NCI-H748 treated with DMSO at 0.1 percent for 48 hours (cell line): ENCODE measurements at regions not wholly inside any gene's neighbourhood (a gene's known extent, or its start where the extent isn't known, plus 50 kb on each side); places are given as distances from the start of the nearest gene placed in this dataset.
"Not testable (repeated sequence)": the region's sequence is repeated elsewhere in the genome, so short reads cannot be mapped to it uniquely, and the experiment has no call there.

ENCODE experiments used
- DNase-seq: peaks from one replicate; lab custom pipeline; 2025; lab: John Stamatoyannopoulos, UW

DNA sequence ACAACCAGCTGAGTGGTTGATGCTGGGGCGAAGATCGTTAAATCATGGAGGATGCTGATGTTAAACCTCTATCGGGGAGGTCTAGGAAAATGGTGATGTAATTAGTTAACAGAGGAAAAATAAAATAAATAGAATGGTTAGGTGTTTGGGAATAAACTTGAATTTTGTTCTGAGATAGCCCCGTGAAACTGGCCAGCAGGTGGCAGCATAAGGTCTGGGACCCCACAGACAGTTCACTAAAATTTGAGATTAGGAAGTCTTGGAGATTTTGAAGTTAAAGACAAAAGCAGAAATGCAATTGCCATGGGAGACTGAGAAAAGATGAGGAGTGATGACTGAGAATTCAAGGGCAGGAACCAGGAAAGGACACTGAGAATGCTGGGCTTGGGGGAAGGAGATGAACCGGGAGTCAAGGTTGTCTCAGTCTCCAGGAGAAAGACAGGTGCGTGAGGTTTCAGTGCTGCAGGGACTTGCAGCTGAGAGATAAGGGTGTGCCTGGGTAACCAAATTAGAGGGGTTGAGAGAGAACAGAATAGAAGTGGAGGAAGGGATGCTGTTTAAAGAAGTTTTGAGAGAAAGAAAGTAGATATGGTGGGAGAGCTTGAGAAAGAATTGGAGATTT lies 248.0 kb downstream of the ZNF92 start:
- peak; percentile 13 for DNase-seq

DNA sequence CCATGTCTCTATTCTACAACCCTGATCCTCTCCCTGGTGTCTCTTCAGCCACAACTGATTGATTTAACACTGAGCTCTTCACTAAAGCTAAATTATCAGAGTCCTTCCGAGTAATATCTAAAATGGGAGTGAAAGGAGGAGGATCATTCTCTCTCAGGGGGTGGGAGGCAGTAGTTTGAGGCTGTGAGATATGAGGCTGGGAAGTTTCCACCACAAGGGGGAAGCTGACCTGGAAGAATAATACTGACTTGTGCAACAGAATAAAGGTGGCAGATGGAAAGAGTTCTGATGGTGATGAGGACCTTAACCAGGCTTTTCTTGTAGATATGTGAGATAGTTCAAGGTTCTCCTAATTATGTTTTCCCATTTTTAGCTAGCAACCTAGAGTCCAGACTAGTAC lies 241.6 kb upstream of the VKORC1L1 start:
- DNase-seq = not testable (repeated sequence)

DNA sequence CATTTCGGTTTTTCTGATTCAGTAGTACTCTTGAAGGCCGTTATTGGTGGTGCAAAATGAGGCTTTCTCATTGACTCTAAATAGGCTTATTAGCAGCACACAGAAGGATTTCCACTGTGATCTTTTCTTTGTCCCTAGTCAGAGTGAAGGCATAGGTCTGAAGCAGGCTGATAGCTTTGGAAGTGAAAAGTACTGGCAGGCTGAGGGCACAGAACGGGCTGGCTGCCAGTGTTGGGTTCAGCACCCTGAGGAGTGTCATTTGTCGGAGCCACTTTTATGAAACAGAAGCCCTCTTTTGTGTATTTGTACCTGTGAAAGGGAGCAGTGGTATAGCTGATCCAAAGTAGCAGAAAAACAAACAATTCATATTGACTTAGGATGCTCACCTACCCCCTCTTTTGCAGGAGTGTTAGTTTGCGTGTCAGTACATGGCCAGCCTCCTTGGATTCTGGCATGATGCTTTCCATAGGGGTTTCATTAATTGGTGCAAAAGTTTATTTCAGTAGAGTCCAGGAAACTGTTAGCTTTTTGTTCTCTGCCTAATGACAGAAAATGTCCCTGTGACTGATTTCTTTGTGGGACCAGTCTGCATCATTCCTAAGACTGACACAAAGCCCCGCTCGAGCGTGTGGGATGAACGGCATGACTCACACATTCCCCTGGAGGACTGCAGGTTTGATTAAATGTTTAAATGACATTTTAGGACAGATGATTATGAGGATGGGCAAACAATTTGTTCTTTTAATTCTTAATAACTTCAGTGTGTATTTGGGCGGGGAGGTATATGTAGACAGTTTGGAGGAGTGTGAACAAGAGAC lies 239.1 kb upstream of the VKORC1L1 start:
- not testable (repeated sequence) for DNase-seq

DNA sequence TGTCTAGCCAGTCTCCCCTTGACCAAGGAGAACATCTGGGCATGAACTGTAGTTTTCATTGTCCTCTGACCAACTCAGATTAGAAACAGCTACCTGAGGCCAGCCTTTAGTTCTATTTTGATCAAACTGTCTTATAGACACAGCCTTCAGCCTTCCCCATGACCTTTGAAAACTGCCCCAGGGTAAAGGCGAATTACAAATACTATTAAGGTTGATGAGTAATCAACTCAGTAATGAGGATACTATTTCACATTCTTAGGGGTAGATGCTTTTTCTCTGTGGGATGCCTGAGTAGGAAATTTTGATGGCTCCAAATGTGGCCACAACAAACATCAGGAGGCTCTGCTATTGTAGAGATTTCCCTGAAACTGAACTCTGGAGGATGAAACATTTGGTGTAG lies 234.0 kb upstream of the VKORC1L1 start:
- DNase-seq = not testable (repeated sequence)

DNA sequence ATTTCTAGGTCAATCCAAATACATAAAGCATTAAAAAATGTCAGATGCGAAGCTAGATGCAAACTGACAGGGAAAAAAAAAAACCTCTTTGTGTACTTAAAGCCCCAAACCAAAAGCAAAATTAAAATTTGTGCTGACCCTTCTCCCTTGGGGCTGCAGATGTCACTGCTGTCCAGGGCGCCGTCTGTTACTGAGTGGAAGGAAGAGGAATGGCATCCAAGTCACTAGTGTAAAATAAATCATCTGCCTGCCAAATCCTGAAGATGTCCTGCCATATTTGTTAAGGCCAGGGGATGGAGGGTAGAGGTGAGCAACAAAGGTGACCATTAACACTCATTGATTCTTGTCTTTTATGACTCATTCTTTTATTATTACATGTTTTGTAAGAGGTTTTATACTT lies 233.2 kb upstream of the VKORC1L1 start:
- not testable (repeated sequence) for DNase-seq

DNA sequence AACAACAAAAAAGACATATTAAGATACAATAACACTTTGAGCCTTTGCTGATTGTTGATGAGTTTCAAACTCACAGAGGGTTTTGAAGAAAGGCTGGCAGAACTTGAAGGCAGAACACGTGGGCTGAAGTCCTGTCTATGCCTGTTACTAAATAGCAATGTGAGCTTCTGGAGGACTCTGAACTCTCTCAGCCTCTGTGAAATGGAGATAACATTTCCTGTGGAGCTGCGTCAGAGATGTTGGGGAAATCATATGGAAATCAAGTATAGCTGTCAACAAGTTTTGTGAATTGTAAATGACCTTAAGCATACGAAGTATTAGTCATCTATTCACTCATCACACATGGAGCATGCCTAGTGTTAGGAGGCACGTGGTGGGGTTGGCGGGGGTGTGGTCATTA lies 229.4 kb upstream of the VKORC1L1 start:
- not testable (repeated sequence) for DNase-seq

DNA sequence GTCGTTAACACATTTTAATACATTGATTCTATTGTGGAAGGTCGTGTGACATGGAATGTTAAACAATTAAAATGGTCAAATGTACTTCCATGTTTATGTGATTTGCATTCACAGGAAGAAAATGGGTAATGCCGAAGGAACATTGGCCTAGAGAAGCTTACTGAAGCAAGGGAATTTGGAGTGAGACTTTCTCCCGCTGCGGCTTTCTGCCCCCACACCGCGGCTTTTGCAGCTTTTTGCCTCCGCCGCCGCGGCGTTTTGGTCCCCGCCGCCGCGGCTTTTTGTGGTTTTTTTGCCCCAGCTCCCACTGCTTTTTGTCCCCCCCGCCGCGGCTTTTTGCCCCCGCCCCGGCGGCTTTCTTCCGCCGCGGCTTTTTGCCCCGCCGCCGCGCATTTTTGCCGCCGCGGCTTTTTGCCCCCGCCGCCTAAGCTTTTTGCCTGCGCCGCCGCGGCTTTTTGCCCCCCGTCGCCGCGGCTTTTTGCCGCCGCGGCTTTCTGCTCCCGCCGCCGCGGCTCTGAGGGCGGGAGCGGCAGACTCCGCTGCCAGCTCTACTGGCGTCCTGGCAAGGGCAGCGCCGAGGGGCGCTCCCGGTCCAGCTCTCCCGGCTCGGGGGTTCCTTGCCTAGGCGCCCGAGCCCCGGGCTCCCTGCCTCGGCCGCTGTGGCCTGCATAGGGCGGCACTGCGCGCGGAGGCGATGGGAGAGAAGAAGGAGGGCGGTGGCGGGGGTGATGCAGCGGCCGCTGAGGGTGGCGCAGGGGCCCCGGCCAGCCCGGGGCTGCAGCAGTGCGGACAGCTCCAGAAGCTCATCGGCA lies 225.5 kb upstream of the VKORC1L1 start:
- DNase-seq = not testable (repeated sequence)

DNA sequence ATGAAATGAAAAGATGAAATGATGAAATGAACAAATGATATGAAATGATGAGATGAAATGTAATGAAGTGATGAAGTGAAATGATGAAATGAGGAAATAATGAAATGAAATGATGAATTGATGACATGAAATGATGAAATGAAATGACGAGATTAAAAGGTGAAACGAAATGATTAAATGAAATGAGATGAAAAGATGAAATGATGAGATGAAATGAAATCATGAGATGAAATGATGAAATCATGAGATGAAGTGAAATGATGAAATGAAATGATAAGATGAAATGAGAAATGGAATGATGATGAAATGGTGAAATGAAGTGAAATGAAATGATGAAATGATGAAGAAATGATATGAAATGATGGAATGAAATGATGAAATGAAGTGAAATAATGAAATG lies 221.7 kb upstream of the VKORC1L1 start:
- not testable (repeated sequence) for DNase-seq

DNA sequence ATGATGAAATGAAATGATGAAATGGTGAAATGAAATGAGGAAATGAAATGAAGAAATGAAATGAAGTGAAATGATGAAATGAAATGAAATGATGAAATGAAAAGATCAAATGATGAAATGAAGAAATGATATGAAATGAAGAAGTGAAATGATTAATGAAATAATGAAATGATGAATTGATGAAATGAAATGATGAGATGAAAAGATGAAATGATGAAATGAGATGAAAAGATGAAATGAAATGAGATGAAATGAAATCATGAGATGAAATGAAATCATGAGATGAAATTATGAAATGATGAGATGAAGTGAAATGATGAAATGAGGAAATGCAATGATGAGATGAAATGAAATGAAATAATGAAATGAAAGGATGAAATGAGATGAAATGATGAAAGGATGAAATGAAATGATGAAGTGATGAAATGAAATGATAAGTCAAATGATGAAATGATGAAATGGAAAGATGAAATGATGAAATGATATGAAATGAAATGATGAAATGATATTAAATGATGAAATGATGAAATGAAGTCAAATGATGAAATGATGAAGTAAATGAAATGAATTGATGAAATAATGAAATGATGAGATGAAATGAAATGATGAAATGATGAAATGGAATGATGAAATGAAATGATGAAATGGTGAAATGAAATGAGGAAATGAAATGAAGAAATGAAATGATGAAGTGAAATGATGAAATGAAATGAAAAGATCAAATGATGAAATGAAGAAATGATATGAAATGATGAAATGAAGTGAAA lies 220.9 kb upstream of the VKORC1L1 start:
- DNase-seq = not testable (repeated sequence)

DNA sequence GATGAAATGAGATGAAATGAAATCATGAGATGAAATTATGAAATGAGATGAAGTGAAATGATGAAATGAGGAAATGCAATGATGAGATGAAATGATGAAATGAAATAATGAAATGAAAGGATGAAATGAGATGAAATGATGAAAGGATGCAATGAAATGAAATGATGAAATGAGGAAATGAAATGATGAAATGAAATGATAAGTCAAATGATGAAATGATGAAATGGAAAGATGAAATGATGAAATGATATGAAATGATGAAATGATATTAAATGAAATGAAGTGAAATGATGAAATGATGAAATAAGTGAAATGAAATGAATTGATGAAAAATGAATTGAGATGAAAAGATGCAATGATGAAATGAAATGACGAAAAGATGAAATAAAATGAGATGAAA lies 220.2 kb upstream of the VKORC1L1 start:
- not testable (repeated sequence) for DNase-seq

DNA sequence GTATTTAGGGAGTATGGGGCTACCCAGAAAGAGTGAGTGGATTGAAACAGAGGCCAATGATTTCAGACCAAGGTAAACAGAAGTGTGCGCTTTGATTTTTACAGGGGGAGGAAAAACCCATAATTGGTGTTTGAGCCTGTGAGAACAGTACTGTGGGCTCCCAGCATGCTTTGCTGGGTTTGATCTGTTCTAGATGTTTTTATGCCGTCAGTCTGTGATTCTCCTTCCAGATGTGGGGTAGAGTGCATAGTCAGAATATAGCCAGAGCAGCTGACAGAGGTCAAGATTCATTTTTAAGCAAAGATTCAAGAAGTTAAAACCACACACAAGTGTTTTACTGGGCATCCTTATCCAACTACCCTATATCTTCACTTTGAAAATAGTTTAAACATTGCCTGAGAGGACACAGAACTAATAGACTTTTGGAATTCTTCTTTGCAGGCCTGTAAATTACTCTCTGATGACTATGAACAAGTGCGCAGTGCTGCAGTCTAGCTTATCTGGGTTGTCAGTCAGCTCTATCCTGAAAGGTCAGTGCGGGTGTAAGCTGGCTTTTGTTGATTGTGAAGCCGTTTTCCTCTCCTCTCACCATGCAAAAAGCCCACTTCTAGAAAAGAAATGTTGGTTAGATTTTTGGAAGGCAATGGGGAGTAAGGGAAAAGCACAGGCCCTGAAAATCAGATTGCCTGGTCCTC lies 216.2 kb upstream of the VKORC1L1 start:
- DNase-seq = not testable (repeated sequence)

DNA sequence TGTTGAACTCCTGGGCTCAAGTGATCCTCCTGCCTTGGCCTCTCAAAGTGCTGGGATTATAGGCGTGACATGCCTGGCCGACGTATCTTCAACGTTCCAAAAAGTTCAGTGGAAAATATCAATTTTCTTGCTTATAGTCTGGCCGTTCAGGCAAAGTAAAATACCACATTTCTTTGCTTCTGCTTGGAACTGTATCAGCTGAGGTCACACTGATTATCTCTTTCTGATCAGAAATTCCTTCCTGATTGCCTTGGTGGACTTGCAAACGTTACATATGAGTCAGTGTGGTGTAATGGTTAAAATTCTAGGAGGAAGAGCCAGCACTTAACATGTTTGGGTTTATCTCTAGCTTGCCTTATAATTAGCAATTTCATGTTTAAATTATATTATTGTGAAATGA lies 189.5 kb upstream of the VKORC1L1 start:
- DNase-seq = not testable (repeated sequence)

DNA sequence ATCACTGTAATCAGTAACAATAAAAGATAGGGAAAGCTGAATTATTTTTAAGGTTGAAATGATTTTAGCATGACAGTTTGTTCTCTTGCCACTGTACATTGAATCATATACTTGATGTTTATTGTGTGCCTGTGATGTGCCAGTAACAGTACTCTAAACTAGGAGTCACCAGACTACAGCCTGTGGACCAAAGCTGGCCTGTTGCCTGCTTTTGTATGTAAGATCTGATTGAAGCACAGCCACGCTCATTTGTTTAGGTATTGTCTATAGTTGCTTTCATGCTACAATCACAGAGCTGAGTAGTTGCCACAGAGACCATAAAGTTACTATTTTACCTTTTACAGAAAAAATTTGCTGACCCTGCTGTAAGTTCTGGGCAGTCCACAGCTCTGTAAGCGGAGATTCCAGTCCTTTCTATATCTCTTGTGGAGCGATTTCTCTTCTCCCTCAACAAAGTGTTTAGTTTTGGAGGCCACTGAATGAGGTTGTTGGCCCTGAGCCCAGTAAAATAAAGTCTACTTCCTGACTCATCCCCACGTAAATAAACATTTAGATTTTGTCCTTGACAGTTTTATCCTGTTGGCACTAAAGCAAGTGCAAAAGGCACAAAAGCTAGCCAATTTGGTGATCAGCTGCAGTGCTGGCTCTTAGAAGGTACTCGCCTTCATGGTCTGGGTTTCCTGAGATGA lies 173.7 kb upstream of the VKORC1L1 start:
- DNase-seq = not testable (repeated sequence)

DNA sequence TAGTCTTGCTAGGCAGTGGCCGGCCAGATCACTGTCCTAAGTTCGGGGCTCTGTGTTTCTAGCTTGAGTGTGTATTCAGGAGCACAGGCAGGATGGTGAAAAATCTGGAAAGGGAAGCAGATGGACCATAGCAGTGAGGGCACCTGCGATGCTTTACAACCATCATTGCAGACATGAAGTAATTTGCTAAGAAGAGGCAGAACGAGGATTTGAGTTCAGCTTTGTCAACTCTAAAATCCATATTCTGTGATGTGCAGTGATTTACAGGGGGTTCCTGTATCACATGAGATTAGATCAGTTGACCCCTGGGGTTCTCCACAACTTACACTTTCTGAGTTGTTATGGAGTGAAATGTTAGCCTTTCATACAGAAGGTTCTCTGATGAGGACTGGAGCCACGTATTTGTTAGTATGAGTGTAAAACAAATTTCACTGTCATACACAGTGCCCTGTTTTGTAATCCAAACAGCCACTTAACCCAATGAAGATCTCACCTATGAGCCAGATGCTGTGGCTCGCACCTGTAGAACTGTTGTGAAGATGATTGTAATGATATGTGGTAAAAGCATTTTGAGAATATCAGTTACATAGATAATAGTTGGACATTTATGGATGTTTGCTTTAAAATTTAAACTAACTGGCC lies 173.0 kb upstream of the VKORC1L1 start:
- not testable (repeated sequence) for DNase-seq

DNA sequence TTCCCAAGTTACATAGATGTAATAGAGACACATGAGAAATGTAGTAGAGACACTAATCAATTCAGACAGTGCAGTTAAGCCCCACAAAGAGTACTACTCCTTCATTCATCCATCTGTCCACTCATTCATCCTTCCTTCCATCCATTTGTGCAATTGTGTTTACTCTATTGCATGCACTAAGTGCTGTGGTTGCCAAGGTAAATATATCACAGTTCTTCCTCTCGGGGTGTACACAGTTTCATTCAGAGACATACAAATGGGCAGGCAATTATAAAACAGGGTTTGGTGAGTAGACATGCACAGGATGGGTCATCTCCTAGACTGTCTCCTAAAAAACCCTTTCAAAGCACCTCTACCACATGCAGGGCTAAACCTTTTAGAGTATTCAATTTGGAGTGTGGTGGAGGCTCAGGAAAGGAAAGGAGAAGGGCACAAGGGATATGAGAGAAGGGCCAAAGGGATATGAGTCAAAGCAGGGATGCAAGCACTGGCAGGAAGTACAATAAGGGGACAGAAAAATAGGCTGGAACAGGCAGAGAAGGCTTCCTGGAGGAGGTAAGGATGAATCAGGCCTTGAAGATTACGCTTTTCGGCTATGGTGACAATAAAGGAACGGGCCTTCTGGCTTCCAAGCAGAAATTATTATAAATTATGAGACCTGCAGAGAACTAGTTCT lies 153.6 kb upstream of the VKORC1L1 start:
- DNase-seq = peak; percentile 60

DNA sequence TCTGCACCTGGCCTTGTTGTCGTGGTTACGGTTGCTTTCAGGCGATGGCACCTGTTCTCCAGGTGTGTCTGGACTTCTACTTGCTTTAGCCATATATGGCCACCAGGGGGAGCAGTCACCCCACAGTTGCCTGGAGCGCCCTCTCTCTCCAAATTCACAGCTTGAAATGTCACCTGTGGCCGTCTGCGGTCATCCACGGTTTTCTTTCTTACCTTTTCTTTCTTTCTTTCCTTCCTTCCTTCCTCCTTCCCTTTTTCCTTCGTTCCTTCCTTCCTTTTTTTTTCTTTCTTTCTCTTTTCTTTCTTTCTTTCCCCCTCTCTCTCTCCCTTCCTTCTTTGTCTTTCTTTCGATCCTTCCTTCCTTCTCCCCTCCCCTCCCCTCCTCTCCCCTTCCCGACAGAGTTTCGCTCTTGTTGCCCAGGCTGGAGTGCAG lies 150.5 kb upstream of the VKORC1L1 start:
- peak; percentile 89 for DNase-seq

DNA sequence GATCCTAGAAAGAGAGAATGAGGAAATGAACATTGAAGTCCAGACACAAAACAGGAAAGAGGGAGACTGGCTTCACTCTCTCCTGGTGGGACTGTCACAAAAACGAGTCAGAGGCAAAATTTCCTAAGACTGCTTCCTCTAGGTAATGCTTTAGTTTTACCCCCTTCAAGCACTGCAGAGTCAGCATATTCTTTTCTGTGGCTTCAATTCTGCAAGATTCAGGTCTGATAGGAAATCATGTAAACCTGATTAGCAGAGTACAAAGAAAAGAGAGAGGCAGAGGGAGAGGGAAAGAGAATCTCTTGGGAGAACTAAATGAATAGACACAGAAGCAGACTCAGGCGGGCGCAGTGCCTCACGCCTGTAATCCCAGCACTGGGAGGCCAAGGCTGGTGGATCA lies 145.7 kb upstream of the VKORC1L1 start:
- not testable (repeated sequence) for DNase-seq

DNA sequence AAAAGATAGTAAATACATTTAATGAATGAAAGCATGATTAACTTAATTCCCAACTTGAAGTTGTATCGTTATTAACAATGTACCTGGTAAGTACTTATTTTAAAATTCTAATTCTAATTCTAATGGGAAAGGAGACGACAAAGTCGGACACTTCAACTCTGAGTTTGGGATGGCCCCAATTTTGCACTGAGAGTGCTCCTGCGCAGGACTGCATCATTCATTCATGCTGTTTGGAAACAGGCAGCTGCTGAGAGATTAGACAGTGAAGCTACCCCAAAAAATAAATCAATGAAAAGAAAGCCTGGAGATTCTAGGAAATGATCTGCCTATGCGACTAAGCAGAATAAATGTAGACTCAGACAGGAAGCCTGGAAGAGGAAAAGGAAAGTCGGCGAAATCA lies 141.7 kb upstream of the VKORC1L1 start:
- no peak for DNase-seq

DNA sequence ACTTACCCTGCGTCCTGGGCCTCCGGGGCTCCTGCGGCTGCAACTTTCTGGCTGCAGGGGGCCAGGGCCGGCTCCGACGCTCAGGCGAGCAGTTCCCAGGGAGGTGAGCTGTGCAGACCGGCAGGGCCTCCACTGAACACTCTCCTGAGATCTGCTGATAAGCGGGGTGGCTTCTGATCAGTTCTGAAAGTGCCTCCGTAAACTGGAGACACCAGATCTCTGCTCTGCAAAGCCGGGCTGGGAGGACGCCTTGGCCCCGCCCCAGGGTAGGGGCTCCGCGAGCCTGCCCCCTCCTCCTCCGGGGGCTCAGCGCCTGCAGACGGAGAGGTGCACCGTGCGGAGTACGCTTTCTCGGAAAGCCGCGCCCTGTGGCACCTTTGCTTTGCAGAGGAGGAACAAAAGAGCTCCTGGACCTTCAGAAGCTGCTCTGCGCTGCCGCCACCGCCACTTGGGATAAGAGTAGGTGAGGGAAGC lies 141.3 kb upstream of the VKORC1L1 start:
- peak; percentile 58 for DNase-seq
